ENCODE measurements at regions not wholly inside any gene's neighbourhood (a gene's known extent, or its start where the extent isn't known, plus 50 kb on each side); places are given as distances from the start of the nearest gene placed in this dataset.

GRCh38 chr7:89623018-89623672, 531.1 kb upstream of the STEAP1 start:
- TF ChIP-seq EZH2 (IDR thresholded peaks at IDR 0.05; ENCODE audit: low read depth, unreplicated experiment) (no peak), CTCF (conservative IDR thresholded peaks at IDR 0.05; ENCODE audit: low read depth in 2 of 2) (peak; percentile 87 to 94), EZH2phosphoT487 (IDR thresholded peaks at IDR 0.05; ENCODE audit: unreplicated experiment) (no peak), POLR2AphosphoS5 (IDR thresholded peaks at IDR 0.05; ENCODE audit: low read depth) (no peak), ETS1 (IDR thresholded peaks at IDR 0.05) (no peak), JUNB (IDR thresholded peaks at IDR 0.05; ENCODE audit: unreplicated experiment) (no peak), STAT1 (IDR thresholded peaks at IDR 0.05; ENCODE audit: unreplicated experiment) (no peak), CREB1 (CRISPR knock-in tag; IDR thresholded peaks at IDR 0.05; ENCODE audit: low read depth) (no peak), ZNF114 (CRISPR knock-in tag; IDR thresholded peaks at IDR 0.05) (no peak), ZNF331 (CRISPR knock-in tag; IDR thresholded peaks at IDR 0.05; ENCODE audit: low read depth) (no peak), NANOG (IDR thresholded peaks at IDR 0.05; ENCODE audit: borderline replicate concordance) (no peak)
- TF ChIP-seq, protein P1, sequence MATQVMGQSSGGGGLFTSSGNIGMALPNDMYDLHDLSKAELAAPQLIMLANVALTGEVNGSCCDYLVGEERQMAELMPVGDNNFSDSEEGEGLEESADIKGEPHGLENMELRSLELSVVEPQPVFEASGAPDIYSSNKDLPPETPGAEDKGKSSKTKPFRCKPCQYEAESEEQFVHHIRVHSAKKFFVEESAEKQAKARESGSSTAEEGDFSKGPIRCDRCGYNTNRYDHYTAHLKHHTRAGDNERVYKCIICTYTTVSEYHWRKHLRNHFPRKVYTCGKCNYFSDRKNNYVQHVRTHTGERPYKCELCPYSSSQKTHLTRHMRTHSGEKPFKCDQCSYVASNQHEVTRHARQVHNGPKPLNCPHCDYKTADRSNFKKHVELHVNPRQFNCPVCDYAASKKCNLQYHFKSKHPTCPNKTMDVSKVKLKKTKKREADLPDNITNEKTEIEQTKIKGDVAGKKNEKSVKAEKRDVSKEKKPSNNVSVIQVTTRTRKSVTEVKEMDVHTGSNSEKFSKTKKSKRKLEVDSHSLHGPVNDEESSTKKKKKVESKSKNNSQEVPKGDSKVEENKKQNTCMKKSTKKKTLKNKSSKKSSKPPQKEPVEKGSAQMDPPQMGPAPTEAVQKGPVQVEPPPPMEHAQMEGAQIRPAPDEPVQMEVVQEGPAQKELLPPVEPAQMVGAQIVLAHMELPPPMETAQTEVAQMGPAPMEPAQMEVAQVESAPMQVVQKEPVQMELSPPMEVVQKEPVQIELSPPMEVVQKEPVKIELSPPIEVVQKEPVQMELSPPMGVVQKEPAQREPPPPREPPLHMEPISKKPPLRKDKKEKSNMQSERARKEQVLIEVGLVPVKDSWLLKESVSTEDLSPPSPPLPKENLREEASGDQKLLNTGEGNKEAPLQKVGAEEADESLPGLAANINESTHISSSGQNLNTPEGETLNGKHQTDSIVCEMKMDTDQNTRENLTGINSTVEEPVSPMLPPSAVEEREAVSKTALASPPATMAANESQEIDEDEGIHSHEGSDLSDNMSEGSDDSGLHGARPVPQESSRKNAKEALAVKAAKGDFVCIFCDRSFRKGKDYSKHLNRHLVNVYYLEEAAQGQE (IDR thresholded peaks at IDR 0.05; ENCODE audit: unreplicated experiment), result no peak
- TF ChIP-seq, protein P2, sequence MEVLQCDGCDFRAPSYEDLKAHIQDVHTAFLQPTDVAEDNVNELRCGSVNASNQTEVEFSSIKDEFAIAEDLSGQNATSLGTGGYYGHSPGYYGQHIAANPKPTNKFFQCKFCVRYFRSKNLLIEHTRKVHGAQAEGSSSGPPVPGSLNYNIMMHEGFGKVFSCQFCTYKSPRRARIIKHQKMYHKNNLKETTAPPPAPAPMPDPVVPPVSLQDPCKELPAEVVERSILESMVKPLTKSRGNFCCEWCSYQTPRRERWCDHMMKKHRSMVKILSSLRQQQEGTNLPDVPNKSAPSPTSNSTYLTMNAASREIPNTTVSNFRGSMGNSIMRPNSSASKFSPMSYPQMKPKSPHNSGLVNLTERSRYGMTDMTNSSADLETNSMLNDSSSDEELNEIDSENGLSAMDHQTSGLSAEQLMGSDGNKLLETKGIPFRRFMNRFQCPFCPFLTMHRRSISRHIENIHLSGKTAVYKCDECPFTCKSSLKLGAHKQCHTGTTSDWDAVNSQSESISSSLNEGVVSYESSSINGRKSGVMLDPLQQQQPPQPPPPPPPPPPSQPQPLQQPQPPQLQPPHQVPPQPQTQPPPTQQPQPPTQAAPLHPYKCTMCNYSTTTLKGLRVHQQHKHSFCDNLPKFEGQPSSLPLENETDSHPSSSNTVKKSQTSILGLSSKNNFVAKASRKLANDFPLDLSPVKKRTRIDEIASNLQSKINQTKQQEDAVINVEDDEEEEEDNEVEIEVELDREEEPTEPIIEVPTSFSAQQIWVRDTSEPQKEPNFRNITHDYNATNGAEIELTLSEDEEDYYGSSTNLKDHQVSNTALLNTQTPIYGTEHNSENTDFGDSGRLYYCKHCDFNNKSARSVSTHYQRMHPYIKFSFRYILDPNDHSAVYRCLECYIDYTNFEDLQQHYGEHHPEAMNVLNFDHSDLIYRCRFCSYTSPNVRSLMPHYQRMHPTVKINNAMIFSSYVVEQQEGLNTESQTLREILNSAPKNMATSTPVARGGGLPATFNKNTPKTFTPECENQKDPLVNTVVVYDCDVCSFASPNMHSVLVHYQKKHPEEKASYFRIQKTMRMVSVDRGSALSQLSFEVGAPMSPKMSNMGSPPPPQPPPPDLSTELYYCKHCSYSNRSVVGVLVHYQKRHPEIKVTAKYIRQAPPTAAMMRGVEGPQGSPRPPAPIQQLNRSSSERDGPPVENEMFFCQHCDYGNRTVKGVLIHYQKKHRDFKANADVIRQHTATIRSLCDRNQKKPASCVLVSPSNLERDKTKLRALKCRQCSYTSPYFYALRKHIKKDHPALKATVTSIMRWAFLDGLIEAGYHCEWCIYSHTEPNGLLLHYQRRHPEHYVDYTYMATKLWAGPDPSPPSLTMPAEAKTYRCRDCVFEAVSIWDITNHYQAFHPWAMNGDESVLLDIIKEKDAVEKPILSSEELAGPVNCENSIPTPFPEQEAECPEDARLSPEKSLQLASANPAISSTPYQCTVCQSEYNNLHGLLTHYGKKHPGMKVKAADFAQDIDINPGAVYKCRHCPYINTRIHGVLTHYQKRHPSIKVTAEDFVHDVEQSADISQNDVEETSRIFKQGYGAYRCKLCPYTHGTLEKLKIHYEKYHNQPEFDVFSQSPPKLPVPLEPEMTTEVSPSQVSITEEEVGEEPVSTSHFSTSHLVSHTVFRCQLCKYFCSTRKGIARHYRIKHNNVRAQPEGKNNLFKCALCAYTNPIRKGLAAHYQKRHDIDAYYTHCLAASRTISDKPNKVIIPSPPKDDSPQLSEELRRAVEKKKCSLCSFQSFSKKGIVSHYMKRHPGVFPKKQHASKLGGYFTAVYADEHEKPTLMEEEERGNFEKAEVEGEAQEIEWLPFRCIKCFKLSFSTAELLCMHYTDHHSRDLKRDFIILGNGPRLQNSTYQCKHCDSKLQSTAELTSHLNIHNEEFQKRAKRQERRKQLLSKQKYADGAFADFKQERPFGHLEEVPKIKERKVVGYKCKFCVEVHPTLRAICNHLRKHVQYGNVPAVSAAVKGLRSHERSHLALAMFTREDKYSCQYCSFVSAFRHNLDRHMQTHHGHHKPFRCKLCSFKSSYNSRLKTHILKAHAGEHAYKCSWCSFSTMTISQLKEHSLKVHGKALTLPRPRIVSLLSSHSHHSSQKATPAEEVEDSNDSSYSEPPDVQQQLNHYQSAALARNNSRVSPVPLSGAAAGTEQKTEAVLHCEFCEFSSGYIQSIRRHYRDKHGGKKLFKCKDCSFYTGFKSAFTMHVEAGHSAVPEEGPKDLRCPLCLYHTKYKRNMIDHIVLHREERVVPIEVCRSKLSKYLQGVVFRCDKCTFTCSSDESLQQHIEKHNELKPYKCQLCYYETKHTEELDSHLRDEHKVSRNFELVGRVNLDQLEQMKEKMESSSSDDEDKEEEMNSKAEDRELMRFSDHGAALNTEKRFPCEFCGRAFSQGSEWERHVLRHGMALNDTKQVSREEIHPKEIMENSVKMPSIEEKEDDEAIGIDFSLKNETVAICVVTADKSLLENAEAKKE (CRISPR knock-in tag; IDR thresholded peaks at IDR 0.05), result no peak
